Right lobe of liver (tissue), 6 donors: ENCODE measurements at regions not wholly inside any gene's neighbourhood (a gene's known extent, or its start where the extent isn't known, plus 50 kb on each side); places are given as distances from the start of the nearest gene placed in this dataset.
A peak's percentile ranks its signal among the peaks of the same experiment; 100 is the strongest.

Source experiments
- ATAC-seq, 4 donors: fragments of 200-7000 bp; cut with Tn5 transposase; one replicate each; pipeline ENCODE4 v1.9.1; 2020; ENCODE audit warnings: mild to moderate bottlenecking in 4 of 4, moderate library complexity in 4 of 4
- DNase-seq, 3 donors: peaks; one replicate each; pipeline ENCODE4 v3.0.0-alpha.2; 2020
- H3K27ac ChIP-seq, 3 donors: fragments of 200-600 bp; one replicate each; pipeline ENCODE4 v1.8.0; 2022
- H3K27me3 ChIP-seq, 2 donors: fragments of 200-600 bp; one replicate each; pipeline ENCODE4 v1.8.0; 2022
- H3K36me3 ChIP-seq, 4 donors: fragments of 200-600 bp; sonication (generic) in 1 of 4; one replicate each; pipeline versions ENCODE4 v1.5.1 to v1.8.0; 2017 to 2022; ENCODE audit warnings: control low read depth in 1 of 4
- H3K4me1 ChIP-seq, 4 donors: fragments of 200-600 bp; sonication (generic) in 1 of 4; one replicate each; pipeline versions ENCODE4 v1.5.1 to v1.8.0; 2017 to 2022; ENCODE audit warnings: control low read depth in 1 of 4
- H3K4me3 ChIP-seq, 3 donors: fragments of 200-600 bp; one replicate each; pipeline ENCODE4 v1.8.0; 2022
- H3K9me3 ChIP-seq, 4 donors: fragments of 200-600 bp; sonication (generic) in 1 of 4; one replicate each; pipeline versions ENCODE4 v1.5.1 to v1.8.0; 2017 to 2022; ENCODE audit warnings: control low read depth in 1 of 4
- CTCF ChIP-seq, 4 donors: fragments of 200-600 bp in 3 of 4; fragments of 450-650 bp in 1 of 4; IDR thresholded peaks; one replicate each; pipeline versions ENCODE4 v1.5.1 to v1.8.0; 2016 to 2022; ENCODE audit warnings: antibody characterized with exemption in 4 of 4, mild to moderate bottlenecking in 2 of 4
- POLR2A ChIP-seq: fragments of 450-650 bp; IDR thresholded peaks from one replicate; pipeline ENCODE4 v1.6.1; 2017; ENCODE audit warnings: antibody characterized with exemption, mild to moderate bottlenecking
- WGBS: methylation state at CpG from one replicate; pipeline ENCODE4 v1.1.6; 2018; ENCODE audit warnings: low coverage, low lambda C conversion rate; ENCODE audit not compliant: insufficient coverage; ENCODE audit errors: missing lambda C conversion rate; 5-methylcytosine and 5-hydroxymethylcytosine counted together
- intact Hi-C, 2 donors: fragments of 100-400 bp; cut with DNase I; formaldehyde crosslinking; loops; one replicate each; pipeline versions ENCODE4 v1.11.2 to v1.14.1; 2022
- donor health status: DM: no; HTN: yes; CAD: no.
- donor health status: DM: no; HTN: no; CAD: no.
- donor health status: DM: no; HTN: no; CAD: no.
- donor health status: DM: no; HTN: yes; CAD: no.
- donor health status: DM: no; HTN: yes; CAD: no.

- no peaks in the 10 kb centered on the region for H3K4me1 ChIP-seq
- WGBS, result 68% methylated on average over 6 of the region's 6 CpGs
- H3K27ac ChIP-seq, result no peak overlapping the region
- DNase-seq (no peak), ATAC-seq (no peak)
- no peaks in the 10 kb centered on the region for H3K9me3 ChIP-seq
- H3K4me3 ChIP-seq, result no peak overlapping the region
- TF ChIP-seq POLR2A, result no peak
- intact Hi-C loops, result no loop called here
- H3K27me3 ChIP-seq, result no peaks in the 10 kb centered on the region
- no peaks in the 10 kb centered on the region for H3K36me3 ChIP-seq
Observed at GRCh38 chr6:159604443-159604956, 88.5 kb downstream of the SOD2 start.

DNA sequence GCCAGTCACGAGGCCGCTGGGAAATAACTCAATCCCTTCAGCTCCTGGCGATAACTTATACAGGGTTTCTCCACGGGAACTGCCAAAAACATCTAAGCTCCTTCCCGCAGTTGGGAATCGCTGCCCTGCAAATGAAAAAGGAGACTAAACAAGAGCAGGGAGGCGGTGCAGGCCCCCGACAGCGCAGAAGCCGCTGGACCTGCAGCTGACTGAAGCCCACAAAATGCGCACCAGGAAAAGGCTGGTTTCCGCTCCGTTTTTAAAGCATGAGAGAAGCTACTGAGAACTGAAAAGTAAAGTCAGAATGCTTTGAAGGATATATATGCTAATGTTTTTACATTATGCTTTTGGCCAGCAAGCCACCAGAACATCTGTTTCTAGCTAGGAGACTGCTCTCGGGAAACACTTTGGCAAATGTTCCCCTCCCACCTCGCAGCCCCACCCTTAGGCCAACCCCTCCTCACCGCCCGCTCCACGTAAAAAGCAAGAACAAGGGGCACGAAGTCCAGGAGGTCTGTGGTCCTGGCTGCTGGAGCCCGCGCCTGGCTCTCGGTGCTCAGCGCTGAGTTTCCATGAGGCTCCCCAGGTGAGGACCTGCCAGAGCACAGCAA lies 90.5 kb downstream of the SOD2 start:
- TF ChIP-seq POLR2A (no peak), CTCF (IDR thresholded peaks at IDR 0.05) (no peak)
- Histone ChIP-seq H3K4me3 (no peak overlapping the region), H3K27ac (no peak overlapping the region), H3K27me3 (no peaks in the 10 kb centered on the region), H3K4me1 (no peaks in the 10 kb centered on the region), H3K9me3 (no peaks in the 10 kb centered on the region), H3K36me3 (no peaks in the 10 kb centered on the region)
- intact Hi-C loops, result no loop called here
- no peak for ATAC-seq
- WGBS, result 83% methylated on average over 12 of the region's 23 CpGs
- no peak for DNase-seq

GRCh38 chr6:159601211-159601610 lies 91.8 kb downstream of the SOD2 start:
- Histone ChIP-seq H3K9me3 (no peaks in the 10 kb centered on the region), H3K4me3 (no peak overlapping the region), H3K36me3 (no peaks in the 10 kb centered on the region), H3K27me3 (no peaks in the 10 kb centered on the region), H3K4me1 (no peaks in the 10 kb centered on the region), H3K27ac (no peak overlapping the region)
- 68% methylated on average over 6 of the region's 6 CpGs for WGBS
- intact Hi-C loops, result no loop called here
- DNase-seq (no peak), ATAC-seq (no peak)
- TF ChIP-seq CTCF (IDR thresholded peaks at IDR 0.05) (no peak), POLR2A (no peak)

DNA sequence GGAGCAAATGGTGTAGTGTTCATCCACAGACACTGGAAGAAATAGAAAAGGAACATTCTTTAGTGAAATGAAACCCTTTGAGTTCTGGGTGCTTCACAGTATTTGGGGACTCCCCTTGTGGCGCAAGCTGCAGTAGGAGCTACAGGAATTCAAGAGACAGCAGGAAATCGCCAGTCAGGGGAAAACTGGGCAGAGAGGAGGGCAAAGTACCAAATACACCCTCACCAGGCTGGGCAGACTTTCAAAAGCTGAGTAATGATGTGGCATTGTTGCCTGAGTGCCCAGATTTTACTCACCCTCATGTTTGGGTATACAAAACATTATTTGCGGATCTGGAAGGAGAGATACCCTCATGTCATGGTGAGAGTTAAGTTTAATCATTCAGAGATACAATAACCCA lies 97.9 kb downstream of the SOD2 start:
- no peaks in the 10 kb centered on the region for H3K36me3 ChIP-seq
- intact Hi-C loops, result no loop called here
- 13% methylated on average over 3 of the region's 3 CpGs for WGBS
- no peak overlapping the region for H3K4me3 ChIP-seq
- peak overlapping the region in 2 of 3 donors; percentile 6 to 25 for H3K27ac ChIP-seq
- DNase-seq (peak; percentile 67 to 73 (median 71)), ATAC-seq (peak; percentile 88 to 97 (median 92))
- peaks cover 0 to 9% (median 0%) of the 10 kb centered on the region in 4 donors for H3K4me1 ChIP-seq
- H3K27me3 ChIP-seq, result no peaks in the 10 kb centered on the region
- TF ChIP-seq POLR2A (no peak), CTCF (IDR thresholded peaks at IDR 0.05) (no peak)
- no peaks in the 10 kb centered on the region for H3K9me3 ChIP-seq

DNA sequence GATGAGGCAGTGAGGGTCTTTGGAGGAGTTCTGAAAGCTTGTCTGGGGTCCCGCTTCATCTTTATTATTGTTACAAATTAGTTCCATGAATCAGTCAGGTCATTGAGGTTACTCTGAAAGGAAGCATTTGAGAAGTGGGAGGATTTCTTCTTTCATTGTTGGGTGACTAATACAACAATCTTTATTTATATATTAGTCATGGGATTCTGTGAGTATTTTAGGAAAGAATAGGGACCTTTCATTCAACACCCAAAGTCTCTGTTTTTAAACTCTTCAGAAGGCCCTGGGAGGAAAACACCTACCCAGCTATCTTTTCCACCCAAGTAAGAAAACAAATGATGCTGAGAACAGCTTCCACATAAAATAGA lies 98.3 kb downstream of the SOD2 start:
- Histone ChIP-seq H3K9me3 (no peaks in the 10 kb centered on the region), H3K4me3 (no peak overlapping the region), H3K4me1 (peaks cover 0 to 9% (median 0%) of the 10 kb centered on the region in 4 donors), H3K27ac (peak overlapping the region in 2 of 3 donors; percentile 6 to 25), H3K27me3 (no peaks in the 10 kb centered on the region), H3K36me3 (no peaks in the 10 kb centered on the region)
- DNase-seq (no peak), ATAC-seq (peak in 1 of 4 donors; percentile 31)
- intact Hi-C loops, result no loop called here
- 57% methylated on average over 1 of the region's 1 CpG for WGBS
- TF ChIP-seq POLR2A (no peak), CTCF (IDR thresholded peaks at IDR 0.05) (no peak)
